ENCODE measurements at regions not wholly inside any gene's neighbourhood (a gene's known extent, or its start where the extent isn't known, plus 50 kb on each side); places are given as distances from the start of the nearest gene placed in this dataset.

- TF ChIP-seq POLR2AphosphoS5 (IDR thresholded peaks at IDR 0.05; ENCODE audit: low read depth, low read length) (no peak), TAF1 (IDR thresholded peaks at IDR 0.05; ENCODE audit: borderline replicate concordance, low read depth, low read length) (no peak)
Measured at GRCh38 chr3:168803536-168803935, 707.8 kb upstream of the GOLIM4 start.
